GM12878 (cell line): ENCODE measurements at regions not wholly inside any gene's neighbourhood (a gene's known extent, or its start where the extent isn't known, plus 50 kb on each side); places are given as distances from the start of the nearest gene placed in this dataset.

Experiments
- ATAC-seq: fragments of 200-7000 bp; cut with Tn5 transposase; 3 replicates; pipeline ENCODE4 v1.9.1; 2020; ENCODE audit warnings: mild to moderate bottlenecking, moderate library complexity
- BruUV-seq: library from RNA; stranded (reverse); fragments of 400-500 nt; replicated peaks from 2 replicates; lab custom pipeline; 2021; lab: Mats Ljungman, UMichigan
- CTCF ChIA-PET: fragments of 300-600 bp; sonication (Branson Sonifier 250); formaldehyde crosslinking; extraction: SDS; loops from one replicate; lab custom pipeline; 2021; ENCODE audit warnings: inconsistent platforms; lab: Yijun Ruan, JAX
- POLR2A ChIA-PET: fragments of 350-600 bp; formaldehyde crosslinking; extraction: SDS; loops from one replicate; lab custom pipeline; 2021; ENCODE audit warnings: inconsistent platforms; lab: Charles Lee
- RAD21 ChIA-PET: fragments of 300-600 bp; sonication (Branson Sonifier 250); formaldehyde crosslinking; loops from one replicate; lab custom pipeline; 2023; ENCODE audit warnings: antibody characterized with exemption; ENCODE audit not compliant: unreplicated experiment; lab: Charles Lee
- SMC1A ChIA-PET: fragments of 300-600 bp; sonication (Branson Sonifier 250); formaldehyde crosslinking; loops from one replicate; lab custom pipeline; 2023; ENCODE audit not compliant: unreplicated experiment, uncharacterized antibody; lab: Charles Lee
- DNase-seq: peaks from one replicate; pipeline ENCODE4 v3.0.0-alpha.2; 2011; ENCODE audit warnings: low read depth, low spot score
- FAIRE-seq: peaks from 3 replicates; lab custom pipeline; 2011; peaks lifted over from hg19 to GRCh38; lab: Jason Lieb, UNC
- H2AFZ ChIP-seq: 2 replicates; pipeline ENCODE4 v1.6.0; 2011; ENCODE audit warnings: low read depth, low read length, control low read depth; ENCODE audit not compliant: control insufficient read depth
- H3K27ac ChIP-seq: 2 replicates; pipeline ENCODE4 v1.5.1; 2011; ENCODE audit warnings: control low read depth; ENCODE audit not compliant: control insufficient read depth, insufficient read depth
- H3K27me3 ChIP-seq, 2 experiments: replicated peaks in 1 of 2; 2 replicates each; pipeline versions ENCODE4 v1.6.0 to v1.6.1; 2011; ENCODE audit warnings: low read length in 1 of 2; ENCODE audit not compliant: control insufficient read depth in 2 of 2, insufficient read depth in 2 of 2
- H3K36me3 ChIP-seq, 2 experiments: 2 replicates each; pipeline ENCODE4 v1.5.1; 2011; ENCODE audit warnings: low read length in 1 of 2; ENCODE audit not compliant: control insufficient read depth in 2 of 2, insufficient read depth in 2 of 2
- H3K4me1 ChIP-seq: 2 replicates; pipeline ENCODE4 v1.6.1; 2011; ENCODE audit warnings: mild to moderate bottlenecking, low read length, moderate library complexity, mixed read lengths; ENCODE audit not compliant: control insufficient read depth, insufficient read depth
- H3K4me2 ChIP-seq: 2 replicates; pipeline ENCODE4 v1.6.0; 2011; ENCODE audit warnings: control low read depth; ENCODE audit not compliant: control insufficient read depth, insufficient read depth
- H3K4me3 ChIP-seq: fragments of 200-600 bp; sonication (generic); 2 replicates; pipeline ENCODE4 v1.5.1; 2016
- H3K79me2 ChIP-seq: 2 replicates; pipeline ENCODE4 v1.6.0; 2011; ENCODE audit warnings: low read length; ENCODE audit not compliant: control insufficient read depth, insufficient read depth
- H3K9ac ChIP-seq: 2 replicates; pipeline ENCODE4 v1.8.0; 2011; ENCODE audit warnings: low read length, control low read depth, mixed read lengths; ENCODE audit not compliant: control insufficient read depth, insufficient read depth
- H3K9me3 ChIP-seq: replicated peaks from 3 replicates; pipeline ENCODE4 v1.5.1; 2011; ENCODE audit warnings: mild to moderate bottlenecking, low read length; ENCODE audit not compliant: control insufficient read depth, insufficient read depth
- H4K20me1 ChIP-seq: 2 replicates; pipeline ENCODE4 v1.6.0; 2011; ENCODE audit not compliant: control insufficient read depth, insufficient read depth
- BHLHE40 ChIP-seq, 2 experiments: fragments of 450-650 bp in 1 of 2; IDR thresholded peaks; 2 replicates each; pipeline ENCODE4 v1.6.1; 2011 to 2017; ENCODE audit warnings: low read depth in 2 of 2, borderline replicate concordance in 1 of 2, improper control_type of control experiment in 1 of 2, low read length in 1 of 2, mild to moderate bottlenecking in 1 of 2
- BRCA1 ChIP-seq: IDR thresholded peaks from 2 replicates; pipeline ENCODE4 v1.6.1; 2011; ENCODE audit warnings: low read depth, low read length, improper control_type of control experiment
- CHD1 ChIP-seq: IDR thresholded peaks from 2 replicates; pipeline ENCODE4 v1.6.1; 2012; ENCODE audit warnings: low read depth, low read length, improper control_type of control experiment
- FOS ChIP-seq: IDR thresholded peaks from 3 replicates; pipeline ENCODE4 v1.6.1; 2011; ENCODE audit warnings: borderline replicate concordance; ENCODE audit not compliant: insufficient read length; ENCODE audit errors: extremely low read depth
- FOXM1 ChIP-seq: IDR thresholded peaks from 2 replicates; pipeline ENCODE4 v1.6.1; 2012; ENCODE audit warnings: low read depth, mild to moderate bottlenecking, inconsistent platforms, low read length, moderate library complexity
- HDGF ChIP-seq: fragments of 450-650 bp; IDR thresholded peaks from 2 replicates; pipeline ENCODE4 v1.6.1; 2016; ENCODE audit warnings: antibody characterized with exemption
- IKZF2 ChIP-seq, 2 experiments: fragments of 450-650 bp; IDR thresholded peaks; 2 replicates each; pipeline ENCODE4 v1.6.1; 2017; ENCODE audit warnings: mild to moderate bottlenecking in 2 of 2, moderate library complexity in 2 of 2
- RCOR1 ChIP-seq: conservative IDR thresholded peaks from 2 replicates; pipeline ENCODE4 v1.6.1; 2012; ENCODE audit warnings: low read depth, low read length, improper control_type of control experiment
- SMAD5 ChIP-seq: IDR thresholded peaks from 2 replicates; pipeline ENCODE4 v1.6.1; 2016; ENCODE audit warnings: antibody characterized with exemption, low read depth
- SPI1 ChIP-seq: IDR thresholded peaks from 2 replicates; pipeline ENCODE4 v1.6.1; 2011; ENCODE audit warnings: low read depth, mild to moderate bottlenecking, low read length, moderate library complexity, borderline replicate concordance; ENCODE audit not compliant: insufficient read depth
- SREBF1 ChIP-seq: IDR thresholded peaks from 2 replicates; pipeline ENCODE4 v1.6.1; 2012; ENCODE audit warnings: mild to moderate bottlenecking, low read length
- SRF ChIP-seq, 2 experiments: IDR thresholded peaks; 2 replicates each; pipeline ENCODE4 v1.6.1; 2011; ENCODE audit warnings: low read depth in 2 of 2, low read length in 2 of 2, mild to moderate bottlenecking in 1 of 2, moderate library complexity in 1 of 2
- TAF1 ChIP-seq: IDR thresholded peaks from 2 replicates; pipeline ENCODE4 v1.6.1; 2011; ENCODE audit warnings: mild to moderate bottlenecking, low read depth, low read length, borderline replicate concordance
- TARDBP ChIP-seq: IDR thresholded peaks from 2 replicates; pipeline ENCODE4 v1.6.1; 2016; ENCODE audit warnings: borderline replicate concordance
- WGBS: methylation state at CpG from one replicate; pipeline ENCODE4 v1.1.6; 2016; ENCODE audit warnings: low lambda C conversion rate; ENCODE audit not compliant: insufficient replicate concordance, insufficient coverage; ENCODE audit errors: missing lambda C conversion rate; 5-methylcytosine and 5-hydroxymethylcytosine counted together
- in situ Hi-C: fragments of 300-500 bp; cut with MboI; formaldehyde crosslinking; loops from 9 replicates; pipeline ENCODE4 v1.14.3; 2018; ENCODE audit warnings: mixed read lengths
- intact Hi-C: fragments of 100-400 bp; cut with micrococcal nuclease; formaldehyde crosslinking; loops from one replicate; pipeline ENCODE4 v1.14.2; 2022; ENCODE audit not compliant: unreplicated experiment
- TF ChIP-seq, protein P1 (sequence below): fragments of 150-350 bp; IDR thresholded peaks from 2 replicates; pipeline ENCODE4 v1.6.1; 2014; ENCODE audit warnings: mild to moderate bottlenecking, low read depth, low read length
- TF ChIP-seq, protein P2 (sequence below): IDR thresholded peaks from 2 replicates; pipeline ENCODE4 v1.6.1; 2011; ENCODE audit warnings: low read depth, low read length, improper control_type of control experiment, borderline replicate concordance
- TF ChIP-seq, protein P3 (sequence below): fragments of 450-650 bp; IDR thresholded peaks from 2 replicates; pipeline ENCODE4 v1.6.1; 2017; ENCODE audit warnings: borderline replicate concordance
- TF ChIP-seq, protein P4 (sequence below): fragments of 450-650 bp; conservative IDR thresholded peaks from 2 replicates; pipeline ENCODE4 v1.6.1; 2017; ENCODE audit warnings: mild to moderate bottlenecking, moderate library complexity
- TF ChIP-seq, protein P5 (sequence below): IDR thresholded peaks from 2 replicates; pipeline ENCODE4 v1.6.1; 2012; ENCODE audit warnings: low read depth, low read length, improper control_type of control experiment

DNA sequence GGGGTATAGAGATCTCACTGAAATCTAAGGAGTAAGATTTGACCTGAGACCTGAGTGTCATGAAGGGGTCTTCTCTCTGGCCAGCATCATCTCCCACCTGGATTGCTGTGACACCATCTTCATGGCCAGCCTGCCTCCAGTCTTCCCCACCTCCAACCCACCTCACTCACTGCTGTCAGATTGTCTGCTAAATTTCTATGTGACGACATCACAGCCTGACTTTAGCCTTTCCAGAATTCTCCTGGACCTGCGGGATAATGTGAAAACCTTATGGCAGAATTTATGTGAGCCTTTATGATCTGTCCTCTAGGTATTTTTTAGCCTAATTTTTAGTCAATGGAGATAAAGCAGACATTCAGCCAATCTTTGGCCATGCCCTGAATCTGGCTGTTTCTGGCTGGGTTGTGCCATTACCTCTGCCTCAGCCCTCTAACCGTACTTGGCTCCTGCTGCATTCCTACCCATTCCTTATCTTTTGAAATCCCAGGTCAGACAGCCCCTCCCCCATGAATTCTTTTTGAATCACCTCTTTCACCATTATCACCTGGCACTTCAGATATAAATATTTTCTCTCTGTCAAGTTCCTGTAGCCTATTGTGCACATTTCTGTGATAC lies 66.4 kb upstream of the MMADHC start:
- no peaks in the 10 kb centered on the region for H3K36me3 ChIP-seq
- ATAC-seq (no peak), FAIRE-seq (no peak), DNase-seq (no peak)
- ChIA-PET CTCF (no interaction called here), POLR2A (no interaction called here), RAD21 (no interaction called here), SMC1A (interaction anchor here (0.8 kb wide), 1 partner anchor 331 kb away, joined by 3 read pairs; no protein-coding TSS in a partner anchor)
- H3K79me2 ChIP-seq = no peaks in the 10 kb centered on the region
- H3K4me2 ChIP-seq = no peak overlapping the region
- no peaks in the 10 kb centered on the region for H3K4me1 ChIP-seq
- H3K27me3 ChIP-seq = no peaks in the 10 kb centered on the region
- no peaks in the 10 kb centered on the region for H3K9me3 ChIP-seq
- no peak overlapping the region for H3K4me3 ChIP-seq
- no peak overlapping the region for H2AFZ ChIP-seq
- in situ Hi-C loops = no loop called here
- no TSS peak for BruUV-seq
- H3K9ac ChIP-seq = no peak overlapping the region
- H4K20me1 ChIP-seq = no peaks in the 10 kb centered on the region
- intact Hi-C loops = no loop called here
- H3K27ac ChIP-seq = no peak overlapping the region
- WGBS = 26% methylated on average over 3 of the region's 3 CpGs
- no peak for TF ChIP-seq IKZF2 (IDR thresholded peaks at IDR 0.05)
- no peak for TF ChIP-seq HDGF
- no peak for TF ChIP-seq SREBF1
- no peak for TF ChIP-seq FOS
- no peak for TF ChIP-seq SMAD5
- TF ChIP-seq, protein P1, sequence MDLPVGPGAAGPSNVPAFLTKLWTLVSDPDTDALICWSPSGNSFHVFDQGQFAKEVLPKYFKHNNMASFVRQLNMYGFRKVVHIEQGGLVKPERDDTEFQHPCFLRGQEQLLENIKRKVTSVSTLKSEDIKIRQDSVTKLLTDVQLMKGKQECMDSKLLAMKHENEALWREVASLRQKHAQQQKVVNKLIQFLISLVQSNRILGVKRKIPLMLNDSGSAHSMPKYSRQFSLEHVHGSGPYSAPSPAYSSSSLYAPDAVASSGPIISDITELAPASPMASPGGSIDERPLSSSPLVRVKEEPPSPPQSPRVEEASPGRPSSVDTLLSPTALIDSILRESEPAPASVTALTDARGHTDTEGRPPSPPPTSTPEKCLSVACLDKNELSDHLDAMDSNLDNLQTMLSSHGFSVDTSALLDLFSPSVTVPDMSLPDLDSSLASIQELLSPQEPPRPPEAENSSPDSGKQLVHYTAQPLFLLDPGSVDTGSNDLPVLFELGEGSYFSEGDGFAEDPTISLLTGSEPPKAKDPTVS = no peak
- no peak for TF ChIP-seq RCOR1
- TF ChIP-seq SRF (IDR thresholded peaks at IDR 0.05; ENCODE audit: low read depth in 2 of 2, low read length in 2 of 2) = no peak
- no peak for TF ChIP-seq BRCA1
- no peak for TF ChIP-seq SPI1
- no peak for TF ChIP-seq TAF1
- TF ChIP-seq, protein P2, sequence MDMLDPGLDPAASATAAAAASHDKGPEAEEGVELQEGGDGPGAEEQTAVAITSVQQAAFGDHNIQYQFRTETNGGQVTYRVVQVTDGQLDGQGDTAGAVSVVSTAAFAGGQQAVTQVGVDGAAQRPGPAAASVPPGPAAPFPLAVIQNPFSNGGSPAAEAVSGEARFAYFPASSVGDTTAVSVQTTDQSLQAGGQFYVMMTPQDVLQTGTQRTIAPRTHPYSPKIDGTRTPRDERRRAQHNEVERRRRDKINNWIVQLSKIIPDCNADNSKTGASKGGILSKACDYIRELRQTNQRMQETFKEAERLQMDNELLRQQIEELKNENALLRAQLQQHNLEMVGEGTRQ = no peak
- TF ChIP-seq, protein P3, sequence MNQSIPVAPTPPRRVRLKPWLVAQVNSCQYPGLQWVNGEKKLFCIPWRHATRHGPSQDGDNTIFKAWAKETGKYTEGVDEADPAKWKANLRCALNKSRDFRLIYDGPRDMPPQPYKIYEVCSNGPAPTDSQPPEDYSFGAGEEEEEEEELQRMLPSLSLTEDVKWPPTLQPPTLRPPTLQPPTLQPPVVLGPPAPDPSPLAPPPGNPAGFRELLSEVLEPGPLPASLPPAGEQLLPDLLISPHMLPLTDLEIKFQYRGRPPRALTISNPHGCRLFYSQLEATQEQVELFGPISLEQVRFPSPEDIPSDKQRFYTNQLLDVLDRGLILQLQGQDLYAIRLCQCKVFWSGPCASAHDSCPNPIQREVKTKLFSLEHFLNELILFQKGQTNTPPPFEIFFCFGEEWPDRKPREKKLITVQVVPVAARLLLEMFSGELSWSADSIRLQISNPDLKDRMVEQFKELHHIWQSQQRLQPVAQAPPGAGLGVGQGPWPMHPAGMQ = no peak
- TF ChIP-seq TARDBP = no peak
- TF ChIP-seq FOXM1 = no peak
- TF ChIP-seq, protein P4, sequence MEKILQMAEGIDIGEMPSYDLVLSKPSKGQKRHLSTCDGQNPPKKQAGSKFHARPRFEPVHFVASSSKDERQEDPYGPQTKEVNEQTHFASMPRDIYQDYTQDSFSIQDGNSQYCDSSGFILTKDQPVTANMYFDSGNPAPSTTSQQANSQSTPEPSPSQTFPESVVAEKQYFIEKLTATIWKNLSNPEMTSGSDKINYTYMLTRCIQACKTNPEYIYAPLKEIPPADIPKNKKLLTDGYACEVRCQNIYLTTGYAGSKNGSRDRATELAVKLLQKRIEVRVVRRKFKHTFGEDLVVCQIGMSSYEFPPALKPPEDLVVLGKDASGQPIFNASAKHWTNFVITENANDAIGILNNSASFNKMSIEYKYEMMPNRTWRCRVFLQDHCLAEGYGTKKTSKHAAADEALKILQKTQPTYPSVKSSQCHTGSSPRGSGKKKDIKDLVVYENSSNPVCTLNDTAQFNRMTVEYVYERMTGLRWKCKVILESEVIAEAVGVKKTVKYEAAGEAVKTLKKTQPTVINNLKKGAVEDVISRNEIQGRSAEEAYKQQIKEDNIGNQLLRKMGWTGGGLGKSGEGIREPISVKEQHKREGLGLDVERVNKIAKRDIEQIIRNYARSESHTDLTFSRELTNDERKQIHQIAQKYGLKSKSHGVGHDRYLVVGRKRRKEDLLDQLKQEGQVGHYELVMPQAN = no peak
- no peak for TF ChIP-seq BHLHE40 (IDR thresholded peaks at IDR 0.05; ENCODE audit: borderline replicate concordance in 1 of 2, low read depth in 2 of 2, low read length in 1 of 2)
- TF ChIP-seq CHD1 = no peak
- TF ChIP-seq, protein P5, sequence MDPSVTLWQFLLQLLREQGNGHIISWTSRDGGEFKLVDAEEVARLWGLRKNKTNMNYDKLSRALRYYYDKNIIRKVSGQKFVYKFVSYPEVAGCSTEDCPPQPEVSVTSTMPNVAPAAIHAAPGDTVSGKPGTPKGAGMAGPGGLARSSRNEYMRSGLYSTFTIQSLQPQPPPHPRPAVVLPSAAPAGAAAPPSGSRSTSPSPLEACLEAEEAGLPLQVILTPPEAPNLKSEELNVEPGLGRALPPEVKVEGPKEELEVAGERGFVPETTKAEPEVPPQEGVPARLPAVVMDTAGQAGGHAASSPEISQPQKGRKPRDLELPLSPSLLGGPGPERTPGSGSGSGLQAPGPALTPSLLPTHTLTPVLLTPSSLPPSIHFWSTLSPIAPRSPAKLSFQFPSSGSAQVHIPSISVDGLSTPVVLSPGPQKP = no peak
